Heart left ventricle (tissue), 13 donors: ENCODE measurements at regions not wholly inside any gene's neighbourhood (a gene's known extent, or its start where the extent isn't known, plus 50 kb on each side); places are given as distances from the start of the nearest gene placed in this dataset.

Source experiments
- CTCF ChIP-seq, 12 donors: fragments of 200-600 bp; sonication (generic) in 4 of 12; IDR thresholded peaks; one replicate each; pipeline versions ENCODE4 v1.5.0 to v1.8.0; 2018 to 2022; ENCODE audit warnings: antibody characterized with exemption in 12 of 12, mild to moderate bottlenecking in 5 of 12
- POLR2A ChIP-seq, 2 donors: fragments of 450-650 bp; IDR thresholded peaks; one replicate each; pipeline ENCODE4 v1.6.1; 2017; ENCODE audit warnings: antibody characterized with exemption in 2 of 2, mild to moderate bottlenecking in 2 of 2, moderate library complexity in 2 of 2
- donor health status: ischemic (EF 13 %, LVEDD 7.1; RV severe dilation, severe dysfunction).
- donor health status: DM: no; HTN: yes; CAD: no.
- donor health status: DM: no; HTN: no; CAD: no.
- donor health status: ischemic (EF 25% LVEDD 6.9; RV normal size, moderate dysfunction).
- donor health status: ischemic (EF 25% LVEDD 5.7; RV mildly dilated, moderate dysfunction).
- donor health status: ischemic (EF 35%, LVEDD 5.7; RV mildly dilated, moderate dysfunction).
- donor health status: nonischemic (EF 11% LVEDD 7.7; RV severe dilation, severe dysfunction).
- donor health status: DM: yes; HTN: yes; CAD: no.
- donor health status: PGD.
- donor health status: ischemic (EF 29% LVEDD 5.4; RV normal size, mild dysfunction).
- donor health status: nonischemic (EF 23%, LVEDD 6.1; RV moderate dilation, normal function).

- TF ChIP-seq CTCF (IDR thresholded peaks at IDR 0.05) (no peak), POLR2A (IDR thresholded peaks at IDR 0.05) (no peak)
Measured at GRCh38 chr14:101625336-101626097, 64.2 kb downstream of the DIO3 start.
